PC-9 (cell line): ENCODE measurements at regions not wholly inside any gene's neighbourhood (a gene's known extent, or its start where the extent isn't known, plus 50 kb on each side); places are given as distances from the start of the nearest gene placed in this dataset.

Source experiments
- BruUV-seq: library from RNA; stranded (reverse); fragments of 400-500 nt; replicated peaks from 2 replicates; lab custom pipeline; 2021; lab: Mats Ljungman, UMichigan
- CTCF ChIA-PET: fragments of 300-600 bp; sonication (Branson Sonifier 250); formaldehyde crosslinking; loops from one replicate; lab custom pipeline; 2022; ENCODE audit warnings: antibody characterized with exemption; lab: Charles Lee
- POLR2A ChIA-PET: fragments of 300-600 bp; sonication (Branson Sonifier 250); formaldehyde crosslinking; loops from one replicate; lab custom pipeline; 2022; ENCODE audit warnings: antibody characterized with exemption; ENCODE audit not compliant: unreplicated experiment; lab: Charles Lee
- DNase-seq, 2 experiments: peaks; one replicate each; pipeline versions ENCODE4 v3.0.0 to v3.0.0-alpha.2; 2015 to 2022; ENCODE audit warnings: mixed read lengths in 1 of 2
- H2AFZ ChIP-seq: fragments of 200-600 bp; sonication (generic); 2 replicates; pipeline ENCODE4 v1.8.1; 2017; ENCODE audit warnings: antibody characterized with exemption
- H3F3A ChIP-seq: fragments of 200-600 bp; sonication (generic); 2 replicates; pipeline ENCODE4 v1.8.1; 2017; ENCODE audit warnings: antibody characterized with exemption, mild to moderate bottlenecking, low read depth; ENCODE audit not compliant: insufficient read depth
- H3K27ac ChIP-seq: fragments of 200-600 bp; sonication (generic); 2 replicates; pipeline ENCODE4 v1.6.1; 2016; ENCODE audit warnings: mixed run types
- H3K27me3 ChIP-seq: fragments of 200-600 bp; sonication (generic); 2 replicates; pipeline ENCODE4 v1.6.1; 2016; ENCODE audit warnings: low read depth, mixed run types; ENCODE audit not compliant: insufficient read depth
- H3K36me3 ChIP-seq: fragments of 200-600 bp; sonication (generic); 2 replicates; pipeline ENCODE4 v1.6.1; 2016; ENCODE audit warnings: low read depth, mixed run types
- H3K4me1 ChIP-seq: fragments of 200-600 bp; sonication (generic); replicated peaks from 2 replicates; pipeline ENCODE4 v1.6.1; 2016; ENCODE audit warnings: mixed run types; ENCODE audit not compliant: insufficient read depth
- H3K4me2 ChIP-seq: fragments of 200-600 bp; sonication (generic); 2 replicates; pipeline ENCODE4 v1.6.1; 2017; ENCODE audit warnings: mixed run types
- H3K4me3 ChIP-seq: fragments of 200-600 bp; sonication (generic); 2 replicates; pipeline ENCODE4 v1.6.1; 2016; ENCODE audit warnings: mixed run types
- H3K79me2 ChIP-seq: fragments of 200-600 bp; sonication (generic); 2 replicates; pipeline ENCODE4 v1.6.1; 2017; ENCODE audit warnings: low read depth, mixed run types
- H3K9me2 ChIP-seq: fragments of 200-600 bp; sonication (generic); 2 replicates; pipeline ENCODE4 v1.8.1; 2017; ENCODE audit warnings: mild to moderate bottlenecking; ENCODE audit not compliant: insufficient read depth
- H3K9me3 ChIP-seq: fragments of 200-600 bp; sonication (generic); 2 replicates; pipeline ENCODE4 v1.8.1; 2016; ENCODE audit warnings: low read depth; ENCODE audit not compliant: insufficient read depth
- H4K20me1 ChIP-seq: fragments of 200-600 bp; sonication (generic); 2 replicates; pipeline ENCODE4 v1.8.1; 2017; ENCODE audit not compliant: insufficient read depth
- EZH2 ChIP-seq: fragments of 200-600 bp; sonication (generic); IDR thresholded peaks from 2 replicates; pipeline ENCODE4 v1.8.0; 2017; ENCODE audit warnings: antibody characterized with exemption, low read depth
- intact Hi-C: fragments of 100-400 bp; cut with micrococcal nuclease; formaldehyde crosslinking; loops from one replicate; pipeline ENCODE4 v1.10.0; 2022; ENCODE audit not compliant: unreplicated experiment
- TF ChIP-seq, protein P1 (sequence below): fragments of 200-600 bp; sonication (generic); conservative IDR thresholded peaks from 2 replicates; pipeline ENCODE4 v1.6.1; 2017; ENCODE audit warnings: mixed run types, antibody characterized with exemption, mild to moderate bottlenecking, moderate library complexity

DNA sequence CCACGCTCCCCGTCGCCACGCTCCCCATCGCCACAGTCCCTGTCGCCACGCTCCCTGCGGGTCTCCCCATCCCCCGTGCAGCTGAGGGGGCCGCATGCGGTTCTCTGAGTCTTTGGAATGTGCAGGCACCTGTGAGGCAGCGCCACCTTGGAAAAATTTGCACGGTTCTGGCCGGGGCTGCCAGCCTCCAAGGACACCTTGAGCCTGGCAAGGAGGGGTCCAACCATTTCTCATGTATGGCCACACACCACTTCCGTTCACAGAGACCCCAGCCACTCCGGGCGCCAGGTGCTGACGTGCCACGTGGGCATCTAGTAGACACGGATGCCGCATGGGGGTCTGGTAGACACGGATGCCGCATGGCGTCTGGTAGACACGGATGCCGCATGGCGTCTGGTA lies 70.5 kb upstream of the ADGRA1 start:
- H2AFZ ChIP-seq: no peak overlapping the region
- H3F3A ChIP-seq: no peaks in the 10 kb centered on the region
- H3K9me2 ChIP-seq: no peaks in the 10 kb centered on the region
- peaks cover 32% of the 10 kb centered on the region for H3K27me3 ChIP-seq
- ChIA-PET CTCF (no interaction called here), POLR2A (no interaction called here)
- H3K4me2 ChIP-seq: no peak overlapping the region
- H3K4me1 ChIP-seq: no peaks in the 10 kb centered on the region
- no peak overlapping the region for H3K27ac ChIP-seq
- no peaks in the 10 kb centered on the region for H3K36me3 ChIP-seq
- no peak for DNase-seq
- TF ChIP-seq EZH2: no peak
- TF ChIP-seq, protein P1, sequence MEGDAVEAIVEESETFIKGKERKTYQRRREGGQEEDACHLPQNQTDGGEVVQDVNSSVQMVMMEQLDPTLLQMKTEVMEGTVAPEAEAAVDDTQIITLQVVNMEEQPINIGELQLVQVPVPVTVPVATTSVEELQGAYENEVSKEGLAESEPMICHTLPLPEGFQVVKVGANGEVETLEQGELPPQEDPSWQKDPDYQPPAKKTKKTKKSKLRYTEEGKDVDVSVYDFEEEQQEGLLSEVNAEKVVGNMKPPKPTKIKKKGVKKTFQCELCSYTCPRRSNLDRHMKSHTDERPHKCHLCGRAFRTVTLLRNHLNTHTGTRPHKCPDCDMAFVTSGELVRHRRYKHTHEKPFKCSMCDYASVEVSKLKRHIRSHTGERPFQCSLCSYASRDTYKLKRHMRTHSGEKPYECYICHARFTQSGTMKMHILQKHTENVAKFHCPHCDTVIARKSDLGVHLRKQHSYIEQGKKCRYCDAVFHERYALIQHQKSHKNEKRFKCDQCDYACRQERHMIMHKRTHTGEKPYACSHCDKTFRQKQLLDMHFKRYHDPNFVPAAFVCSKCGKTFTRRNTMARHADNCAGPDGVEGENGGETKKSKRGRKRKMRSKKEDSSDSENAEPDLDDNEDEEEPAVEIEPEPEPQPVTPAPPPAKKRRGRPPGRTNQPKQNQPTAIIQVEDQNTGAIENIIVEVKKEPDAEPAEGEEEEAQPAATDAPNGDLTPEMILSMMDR: no peak
- no peak overlapping the region for H3K4me3 ChIP-seq
- BruUV-seq: no TSS peak
- no peaks in the 10 kb centered on the region for H3K79me2 ChIP-seq
- no peaks in the 10 kb centered on the region for H4K20me1 ChIP-seq
- H3K9me3 ChIP-seq: no peaks in the 10 kb centered on the region
- intact Hi-C loops: no loop called here

DNA sequence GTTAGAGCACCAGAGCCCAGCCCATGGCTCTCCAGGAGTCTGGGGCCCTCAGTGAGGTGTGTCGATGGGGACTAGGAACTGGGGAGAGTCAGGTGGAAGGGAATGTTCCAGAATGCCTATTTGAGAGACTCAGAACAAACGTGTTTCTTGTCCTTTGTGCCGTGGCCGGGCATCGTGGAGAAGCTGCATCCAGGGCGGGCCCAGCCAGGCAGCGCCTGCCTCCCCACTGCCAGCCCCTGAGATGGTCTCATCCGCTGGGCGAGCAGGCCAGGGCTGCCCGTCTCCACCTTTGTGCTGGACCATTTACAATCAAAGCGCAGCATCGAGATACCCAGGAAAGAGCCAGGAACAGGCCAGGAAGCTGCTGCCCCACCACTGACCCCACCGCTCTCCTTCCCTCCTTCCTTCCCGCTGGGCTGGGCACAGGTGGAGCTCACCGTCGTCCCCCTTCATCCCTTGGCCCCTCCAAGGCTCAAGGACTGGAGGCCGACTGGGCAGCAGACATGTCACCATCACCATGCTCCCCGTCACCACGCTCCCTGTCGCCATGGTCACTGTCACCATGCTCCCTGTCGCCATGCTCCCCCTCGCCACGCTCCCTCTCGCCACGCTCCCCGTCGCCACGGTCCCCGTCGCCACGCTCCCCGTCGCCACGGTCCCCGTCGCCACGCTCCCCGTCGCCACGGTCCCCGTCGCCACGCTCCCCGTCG lies 71.1 kb upstream of the ADGRA1 start:
- Histone ChIP-seq H3K27ac (no peak overlapping the region), H3K4me3 (no peak overlapping the region), H3K79me2 (no peaks in the 10 kb centered on the region), H3K36me3 (no peaks in the 10 kb centered on the region), H2AFZ (no peak overlapping the region), H4K20me1 (no peaks in the 10 kb centered on the region), H3K4me2 (no peak overlapping the region), H3K9me2 (no peaks in the 10 kb centered on the region), H3K4me1 (no peaks in the 10 kb centered on the region), H3K27me3 (peaks cover 26% of the 10 kb centered on the region), H3F3A (no peaks in the 10 kb centered on the region), H3K9me3 (no peaks in the 10 kb centered on the region)
- intact Hi-C loops: no loop called here
- ChIA-PET POLR2A (no interaction called here), CTCF (no interaction called here)
- TF ChIP-seq, protein P1: no peak
- TF ChIP-seq EZH2: no peak
- DNase-seq: no peak
- BruUV-seq: no TSS peak

DNA sequence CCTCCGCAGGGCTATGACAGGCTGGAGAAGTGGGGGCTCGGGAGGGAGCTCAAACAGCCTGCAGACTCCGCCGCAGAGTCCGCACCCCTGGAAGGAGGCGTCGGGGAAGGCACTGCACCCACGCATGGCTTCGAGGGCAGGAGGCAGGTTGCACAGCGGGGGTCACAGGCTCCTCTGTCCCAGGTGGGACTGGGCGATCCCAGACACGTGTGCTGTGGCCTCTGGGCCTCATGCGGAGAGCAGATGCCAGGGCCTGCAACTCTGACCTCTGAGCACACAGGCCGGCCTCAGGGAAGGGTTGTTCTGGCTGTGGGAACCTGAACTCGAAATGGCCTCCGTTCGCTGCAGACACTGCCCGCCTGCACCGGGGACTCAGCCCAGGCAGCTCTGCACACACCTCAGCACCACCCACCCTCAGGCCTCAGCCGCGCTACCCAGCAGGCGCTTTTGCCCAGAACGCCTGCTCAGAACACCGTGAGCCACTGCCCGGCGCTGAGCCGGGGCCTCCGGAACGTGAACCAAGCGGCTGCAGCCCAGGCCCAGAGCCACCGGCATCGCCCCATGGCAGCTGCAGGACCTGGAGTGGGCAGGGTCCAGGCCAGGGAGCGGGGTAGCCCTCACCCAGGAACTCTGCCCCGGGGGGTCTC lies 71.8 kb upstream of the ADGRA1 start:
- intact Hi-C loops: no loop called here
- POLR2A ChIA-PET: no interaction called here

More for the DNA sequence above, 71.8 kb upstream of the ADGRA1 start:
- Histone ChIP-seq H3K27me3 (peaks cover 19% of the 10 kb centered on the region; the same call in 1 of the 2 replicates), H3K27ac (no peak overlapping the region), H3K9me3 (no peaks in the 10 kb centered on the region), H2AFZ (no peak overlapping the region), H3K9me2 (no peaks in the 10 kb centered on the region), H3K4me3 (no peak overlapping the region), H3K4me2 (no peak overlapping the region), H4K20me1 (no peaks in the 10 kb centered on the region), H3K36me3 (no peaks in the 10 kb centered on the region), H3F3A (no peaks in the 10 kb centered on the region), H3K79me2 (no peaks in the 10 kb centered on the region), H3K4me1 (no peaks in the 10 kb centered on the region)
- no TSS peak for BruUV-seq
- TF ChIP-seq, protein P1: no peak
- DNase-seq: no peak
- CTCF ChIA-PET: no interaction called here
